PC-9 (cell line): ENCODE measurements at regions not wholly inside any gene's neighbourhood (a gene's known extent, or its start where the extent isn't known, plus 50 kb on each side); places are given as distances from the start of the nearest gene placed in this dataset.
"Not testable (repeated sequence)": the region's sequence is repeated elsewhere in the genome, so short reads cannot be mapped to it uniquely, and the experiment has no call there.

Experiments used
- CTCF ChIP-seq: fragments of 200-600 bp; sonication (generic); conservative IDR thresholded peaks from 2 replicates; pipeline ENCODE4 v1.6.1; 2017; ENCODE audit warnings: mixed run types, antibody characterized with exemption, mild to moderate bottlenecking, moderate library complexity
- EZH2 ChIP-seq: fragments of 200-600 bp; sonication (generic); IDR thresholded peaks from 2 replicates; pipeline ENCODE4 v1.8.0; 2017; ENCODE audit warnings: antibody characterized with exemption, low read depth

- not testable (repeated sequence) for TF ChIP-seq CTCF, EZH2
These were observed 231.6 kb downstream of the SHCBP1 start for GRCh38 chr16:46389561-46390041.
